ENCODE measurements at regions not wholly inside any gene's neighbourhood (a gene's known extent, or its start where the extent isn't known, plus 50 kb on each side); places are given as distances from the start of the nearest gene placed in this dataset.
"Not testable (repeated sequence)": the region's sequence is repeated elsewhere in the genome, so short reads cannot be mapped to it uniquely, and the experiment has no call there.

GRCh38 chr17:37829592-37830123 lies 84.8 kb upstream of the HNF1B start:
- no peak for DNase-seq (ENCODE audit: low spot score)

DNA sequence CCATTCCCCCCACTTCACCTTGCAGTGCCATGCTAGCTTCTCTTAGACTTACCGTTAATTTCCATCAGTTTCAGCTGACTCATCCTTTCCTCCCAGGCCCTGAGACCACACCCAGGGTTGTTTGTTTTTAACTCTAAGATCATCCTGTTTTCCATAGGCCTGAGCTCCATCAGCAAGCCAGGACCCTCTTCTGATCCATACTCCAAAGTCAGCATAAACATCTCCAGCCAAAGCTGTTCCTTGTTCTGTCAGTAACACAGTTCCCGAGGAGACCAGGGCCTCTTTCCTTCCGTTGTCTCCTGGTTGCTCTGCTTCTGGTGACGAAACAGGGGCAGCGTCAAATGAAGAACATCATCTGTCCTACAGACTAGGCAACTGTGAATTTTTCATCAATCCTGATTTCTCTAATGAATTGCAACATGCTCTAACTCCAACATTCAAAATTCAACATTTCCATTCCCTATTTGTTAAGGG lies 83.8 kb upstream of the HNF1B start:
- DNase-seq (ENCODE audit: low spot score) = peak; percentile 28

DNA sequence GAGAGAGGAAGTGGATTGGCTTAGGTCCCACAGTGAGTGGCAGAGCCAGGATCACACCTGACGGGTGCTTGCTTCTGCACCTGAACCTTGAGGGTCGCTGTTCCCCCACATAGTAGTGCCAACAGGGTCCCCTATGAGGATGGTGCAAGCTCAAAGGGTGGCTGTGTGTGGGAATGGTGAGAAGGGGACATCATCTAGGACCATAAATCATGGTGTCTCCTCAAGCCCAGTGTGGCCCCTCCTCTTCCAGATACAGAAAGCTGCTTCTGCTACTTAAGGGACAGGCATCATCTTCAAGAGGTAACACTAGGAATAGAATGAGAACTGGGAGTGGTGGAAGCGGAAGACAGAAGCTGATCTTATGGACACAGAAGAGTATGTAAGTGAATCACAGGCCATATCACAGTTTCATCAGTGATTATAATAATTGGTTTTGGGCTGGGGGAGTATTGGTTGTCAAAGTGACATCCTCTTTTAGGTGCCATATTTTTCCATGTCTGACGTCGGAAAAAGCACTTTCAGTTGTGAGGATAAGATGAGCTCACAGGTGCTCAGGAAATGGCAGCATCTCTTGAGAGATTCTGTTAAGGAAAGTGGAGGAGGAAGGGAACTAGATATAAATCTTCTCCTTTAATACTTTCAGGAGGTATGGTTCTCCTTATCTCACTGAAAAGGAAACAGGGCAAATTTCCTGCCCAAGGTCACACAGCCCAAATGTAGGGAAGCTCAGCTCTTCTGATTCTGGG lies 83.2 kb upstream of the HNF1B start:
- DNase-seq (ENCODE audit: low spot score) = no peak

- peak; percentile 96 for DNase-seq (ENCODE audit: low spot score)
These were observed 81.9 kb upstream of the HNF1B start for GRCh38 chr17:37826497-37827430.

DNA sequence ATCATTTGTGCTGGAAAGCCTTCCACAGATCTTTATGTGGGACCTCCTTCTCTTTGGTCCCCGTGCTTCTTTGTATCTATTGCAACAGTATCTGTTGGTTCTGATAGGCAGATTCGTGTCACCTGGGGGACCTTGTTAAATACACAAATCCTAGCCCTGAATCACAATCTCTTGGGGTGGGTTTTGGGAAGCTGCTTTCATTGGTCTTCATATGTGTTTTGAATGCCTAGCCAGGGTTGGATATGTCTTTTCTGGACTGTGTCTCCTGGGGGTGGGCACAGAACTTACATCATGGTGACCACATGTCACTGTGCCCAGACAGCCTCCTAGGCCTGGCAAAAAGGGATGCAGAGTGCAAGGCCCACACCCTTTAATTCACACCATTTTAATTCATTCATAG lies 81.0 kb upstream of the HNF1B start:
- no peak for DNase-seq (ENCODE audit: low spot score)

DNA sequence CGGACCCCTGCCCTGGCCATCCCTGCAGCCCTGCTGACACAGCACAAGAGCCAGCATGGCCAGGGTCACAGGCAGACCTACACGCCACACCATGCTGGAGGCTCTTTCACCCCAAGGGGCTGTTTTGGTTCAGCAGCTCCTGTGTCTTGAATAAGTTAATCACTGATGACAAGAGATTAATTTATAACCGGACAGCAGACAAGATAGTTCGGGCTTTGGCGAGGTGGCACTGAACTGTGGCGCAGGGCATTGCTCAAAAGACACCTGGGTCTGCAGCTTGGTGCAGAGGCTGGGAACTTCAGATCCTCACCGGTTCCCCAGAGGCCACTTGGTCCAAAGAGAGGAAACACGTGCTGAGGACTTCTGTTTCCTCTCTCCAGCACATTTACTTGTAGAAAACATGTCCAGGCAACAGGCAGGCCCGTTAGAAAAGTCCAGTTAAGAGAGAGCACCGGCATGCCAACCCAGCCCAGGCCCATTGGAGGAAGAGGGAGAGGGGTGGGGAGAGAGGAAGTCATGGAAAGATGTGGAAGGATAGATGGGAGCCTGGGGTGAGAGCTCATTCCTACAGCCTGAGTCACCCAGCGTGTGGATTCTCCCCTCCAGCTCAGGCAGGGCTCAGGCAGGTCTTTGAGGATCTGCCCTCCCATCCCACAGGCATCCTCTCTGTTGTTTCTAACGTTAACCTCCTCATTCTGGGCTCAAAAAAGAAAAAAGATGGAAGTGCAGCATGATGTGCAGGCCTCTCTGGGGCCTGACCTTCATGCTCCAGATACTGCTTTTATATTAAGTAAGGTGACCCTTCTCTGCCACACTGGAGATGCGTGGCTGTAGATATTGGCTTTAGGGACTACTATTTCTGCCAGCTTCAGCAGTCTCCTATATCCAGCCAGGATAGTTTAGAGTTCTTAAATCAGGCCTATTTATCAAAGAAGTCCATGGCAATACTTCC lies 80.0 kb upstream of the HNF1B start:
- peak; percentile 93 for DNase-seq (ENCODE audit: low spot score)

DNA sequence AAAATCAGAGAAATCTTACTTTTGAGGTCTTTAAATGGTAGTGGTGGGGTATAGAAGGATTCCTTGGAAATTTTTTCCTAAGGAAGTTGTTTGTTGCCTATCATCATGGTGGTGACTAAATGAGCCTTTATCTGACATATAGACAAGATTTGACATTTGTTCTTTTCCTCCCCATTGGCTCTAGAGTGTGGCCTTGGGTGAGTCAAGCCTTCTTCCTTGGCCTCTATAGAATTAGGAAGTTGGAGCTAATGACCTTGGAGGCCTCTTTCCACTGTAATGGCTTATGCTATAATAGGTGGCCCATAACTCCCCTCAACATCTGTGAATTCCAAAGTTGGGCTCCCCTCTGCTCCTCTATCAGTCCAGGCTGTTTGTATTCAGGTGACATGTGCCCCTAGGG lies 79.1 kb upstream of the HNF1B start:
- no peak for DNase-seq (ENCODE audit: low spot score)

- DNase-seq (ENCODE audit: low spot score) = no peak
These were observed 76.3 kb upstream of the HNF1B start for GRCh38 chr17:37820995-37821713.

DNA sequence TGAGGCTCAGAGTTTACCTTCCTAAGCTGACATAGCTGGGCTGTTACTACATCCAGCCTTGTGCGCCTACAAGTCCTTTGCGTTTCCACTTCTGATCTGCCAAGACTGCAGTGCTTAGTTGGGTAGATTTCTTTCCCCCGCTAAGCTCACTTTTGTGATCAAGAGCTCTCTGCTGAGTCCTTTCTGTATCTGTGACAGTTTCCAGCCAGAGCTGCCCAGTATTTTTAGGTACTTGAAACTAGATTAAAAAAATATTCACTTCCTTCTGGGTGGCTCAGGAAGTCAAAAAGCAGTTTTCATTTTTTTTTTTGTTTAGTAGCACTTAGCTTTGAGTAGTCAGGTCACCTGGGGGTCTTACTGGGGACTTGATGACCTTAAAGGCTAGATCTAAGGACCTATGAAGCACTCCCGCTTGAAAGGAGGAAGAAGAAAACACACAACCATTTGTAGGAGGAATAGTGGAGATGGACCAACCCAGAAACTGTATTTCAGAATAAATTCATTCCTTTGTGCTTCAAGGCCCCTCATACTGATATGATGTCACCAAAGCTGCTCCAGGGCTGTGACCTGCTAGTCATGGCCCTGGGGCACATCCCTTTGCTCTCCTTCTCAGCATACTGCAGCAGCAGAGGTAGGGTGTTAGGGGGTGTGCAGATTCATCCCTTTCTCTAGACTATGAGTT lies 75.6 kb upstream of the HNF1B start:
- DNase-seq (ENCODE audit: low spot score) = peak; percentile 76

- no peak for DNase-seq (ENCODE audit: low spot score)
These were observed 73.8 kb upstream of the HNF1B start for GRCh38 chr17:37818689-37819088.

DNA sequence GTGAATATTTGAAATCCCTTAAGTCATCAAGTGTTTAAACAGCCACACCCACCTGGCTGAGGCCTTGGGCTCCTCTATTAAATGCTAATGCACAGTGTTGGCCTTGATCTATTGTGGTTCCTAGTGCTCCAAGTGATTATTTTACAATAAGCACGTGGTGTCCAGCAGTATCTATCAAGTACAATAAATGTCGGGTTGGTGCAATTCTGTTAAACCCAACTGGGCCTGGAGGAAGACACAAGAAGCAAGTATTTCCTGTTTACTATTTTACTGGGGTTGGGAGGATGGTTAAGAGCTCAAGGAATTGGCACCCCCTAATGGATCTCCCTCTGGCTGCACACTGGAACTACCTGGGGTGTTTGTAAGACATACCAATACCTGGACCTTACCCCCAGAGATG lies 72.1 kb upstream of the HNF1B start:
- DNase-seq (ENCODE audit: low spot score) = no peak

DNA sequence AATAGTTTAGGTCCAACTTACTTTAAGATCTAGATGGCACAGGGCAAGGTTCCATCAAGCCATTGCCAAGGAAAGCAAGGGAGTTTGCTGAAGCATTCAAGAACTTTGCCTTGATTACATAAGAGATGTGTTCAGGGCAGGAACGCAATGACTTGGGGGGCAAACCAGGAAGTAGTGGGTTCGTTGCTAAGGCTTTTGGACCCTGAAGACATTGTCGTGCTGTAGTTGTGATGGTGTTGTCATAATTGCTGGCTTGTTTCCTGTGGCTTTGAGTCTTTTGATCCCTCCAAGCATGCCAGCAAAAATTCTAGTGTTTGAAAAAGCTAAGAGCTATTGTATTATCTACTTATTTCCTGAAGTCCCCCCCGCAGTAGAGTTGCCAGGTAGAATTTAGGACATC lies 70.7 kb upstream of the HNF1B start:
- no peak for DNase-seq (ENCODE audit: low spot score)

DNA sequence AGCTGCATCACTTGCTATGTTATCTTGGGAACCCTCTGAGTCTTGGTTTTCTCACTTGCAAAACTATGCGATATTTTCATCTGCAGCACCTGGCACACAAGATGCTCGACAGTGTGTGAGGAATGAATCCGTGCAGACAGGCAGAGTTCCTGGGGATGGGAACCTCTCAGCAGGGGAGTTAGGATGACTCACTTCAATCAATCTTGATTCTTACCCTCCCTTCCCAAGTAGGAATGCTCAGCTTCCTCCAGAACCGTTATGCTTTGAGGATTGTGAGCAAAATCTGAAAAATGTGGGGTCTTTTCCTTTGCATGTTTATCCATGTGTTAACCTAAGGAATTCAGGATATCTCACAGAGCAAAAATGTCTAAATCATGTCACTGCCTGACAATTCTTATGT lies 68.9 kb upstream of the HNF1B start:
- peak; percentile 54 for DNase-seq (ENCODE audit: low spot score)

DNA sequence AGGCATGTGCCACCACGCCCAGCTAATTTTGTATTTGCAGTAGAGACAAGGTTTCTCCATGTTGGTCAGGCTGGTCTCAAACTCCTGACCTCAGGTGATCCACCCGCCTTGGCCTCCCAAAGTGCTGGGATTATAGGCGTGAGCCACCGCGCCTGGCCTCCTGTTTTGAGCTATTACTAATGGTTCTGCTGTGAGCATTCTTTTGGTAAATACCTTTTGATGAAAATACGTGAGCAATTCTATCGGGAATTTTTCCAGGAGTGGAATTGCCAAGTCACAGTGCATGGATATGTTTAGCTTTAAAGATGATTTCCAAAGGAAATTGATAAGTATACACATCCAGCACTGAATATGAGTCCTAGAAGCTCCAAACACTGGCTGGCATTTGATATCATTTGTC lies 64.0 kb upstream of the HNF1B start:
- DNase-seq (ENCODE audit: low spot score) = not testable (repeated sequence)

- no peak for DNase-seq (ENCODE audit: low spot score)
These were observed 58.0 kb upstream of the HNF1B start for GRCh38 chr17:37802712-37803416.

DNA sequence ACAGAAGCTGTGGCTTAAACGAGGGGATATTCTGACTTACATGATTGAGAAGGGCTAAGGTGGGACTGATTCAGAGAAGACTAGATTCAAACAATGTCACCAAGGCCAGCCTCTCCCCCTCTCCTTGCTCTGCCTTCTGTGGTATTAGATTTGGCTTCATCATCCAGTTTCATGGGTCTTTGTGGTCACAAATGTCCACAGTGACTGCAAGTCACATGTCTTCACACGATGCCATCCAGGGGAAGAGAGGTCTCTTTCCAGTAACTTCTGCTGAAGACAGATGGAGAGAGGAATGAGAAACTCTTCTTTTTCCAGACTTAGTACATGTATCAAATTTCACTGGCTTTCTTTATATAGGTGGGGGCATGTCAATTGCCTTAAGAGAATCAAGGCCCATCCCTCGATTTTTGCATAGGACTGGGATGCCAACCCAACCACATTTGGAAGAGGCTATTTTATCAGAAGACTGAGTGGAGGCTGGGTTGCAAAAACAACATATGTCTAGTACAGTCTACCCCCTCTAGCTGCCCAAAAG lies 57.3 kb upstream of the HNF1B start:
- DNase-seq (ENCODE audit: low spot score) = no peak

GRCh38 chr17:37801171-37801570 lies 56.3 kb upstream of the HNF1B start:
- no peak for DNase-seq (ENCODE audit: low spot score)

DNA sequence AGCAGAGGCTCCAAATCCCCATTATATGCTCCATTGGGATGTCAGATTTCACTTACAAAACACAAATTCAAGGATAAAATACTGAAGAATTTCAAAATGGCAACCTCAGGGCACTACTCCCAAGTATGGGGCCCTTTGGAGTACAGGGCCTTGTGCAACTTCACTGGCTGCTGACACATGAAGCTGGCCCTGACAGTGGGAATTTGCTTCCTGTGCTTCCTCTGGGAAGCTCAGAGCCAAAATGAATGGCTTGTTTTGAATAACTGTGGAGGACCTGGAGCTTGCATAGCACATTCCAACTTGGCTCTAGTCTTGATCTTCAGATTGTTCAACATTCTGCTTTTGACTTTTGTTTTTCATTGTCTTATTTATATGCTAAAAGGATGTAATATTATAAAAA lies 52.3 kb upstream of the HNF1B start:
- no peak for DNase-seq (ENCODE audit: low spot score)

- DNase-seq (ENCODE audit: low spot score) = peak; percentile 28
These were observed 51.2 kb upstream of the HNF1B start for GRCh38 chr17:37796076-37796475.
